ENCODE measurements at regions not wholly inside any gene's neighbourhood (a gene's known extent, or its start where the extent isn't known, plus 50 kb on each side); places are given as distances from the start of the nearest gene placed in this dataset.

DNA sequence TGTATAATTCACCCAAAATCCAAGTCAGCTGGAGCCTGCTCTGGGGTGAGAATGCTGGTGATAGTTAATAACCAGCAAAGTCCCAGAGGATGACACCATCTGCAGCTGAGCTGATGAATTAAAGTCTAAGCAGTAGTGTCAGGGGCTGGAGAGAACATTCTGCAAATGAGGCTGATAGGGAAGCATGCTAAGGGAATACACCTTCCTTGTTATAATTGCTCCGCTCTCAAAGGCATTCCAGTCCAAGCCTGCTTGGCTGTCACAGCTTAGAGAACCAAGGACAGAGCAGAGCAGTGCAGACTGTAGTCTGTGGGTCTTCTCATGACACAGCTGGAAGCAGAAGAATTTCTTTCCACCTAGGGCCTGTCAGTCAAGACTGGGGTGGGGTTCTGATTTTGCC, 283.1 kb downstream of the SIPA1L2 start:
- TF ChIP-seq, protein P1, sequence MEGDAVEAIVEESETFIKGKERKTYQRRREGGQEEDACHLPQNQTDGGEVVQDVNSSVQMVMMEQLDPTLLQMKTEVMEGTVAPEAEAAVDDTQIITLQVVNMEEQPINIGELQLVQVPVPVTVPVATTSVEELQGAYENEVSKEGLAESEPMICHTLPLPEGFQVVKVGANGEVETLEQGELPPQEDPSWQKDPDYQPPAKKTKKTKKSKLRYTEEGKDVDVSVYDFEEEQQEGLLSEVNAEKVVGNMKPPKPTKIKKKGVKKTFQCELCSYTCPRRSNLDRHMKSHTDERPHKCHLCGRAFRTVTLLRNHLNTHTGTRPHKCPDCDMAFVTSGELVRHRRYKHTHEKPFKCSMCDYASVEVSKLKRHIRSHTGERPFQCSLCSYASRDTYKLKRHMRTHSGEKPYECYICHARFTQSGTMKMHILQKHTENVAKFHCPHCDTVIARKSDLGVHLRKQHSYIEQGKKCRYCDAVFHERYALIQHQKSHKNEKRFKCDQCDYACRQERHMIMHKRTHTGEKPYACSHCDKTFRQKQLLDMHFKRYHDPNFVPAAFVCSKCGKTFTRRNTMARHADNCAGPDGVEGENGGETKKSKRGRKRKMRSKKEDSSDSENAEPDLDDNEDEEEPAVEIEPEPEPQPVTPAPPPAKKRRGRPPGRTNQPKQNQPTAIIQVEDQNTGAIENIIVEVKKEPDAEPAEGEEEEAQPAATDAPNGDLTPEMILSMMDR (IDR thresholded peaks at IDR 0.05; ENCODE audit: extremely low read depth in 1 of 2, insufficient read depth in 1 of 2, low read depth in 1 of 2, low read length in 2 of 2): no peak
- no peak for TF ChIP-seq POLR2A (IDR thresholded peaks at IDR 0.05; ENCODE audit: low read depth, low read length)
- TF ChIP-seq EZH2 (IDR thresholded peaks at IDR 0.05; ENCODE audit: borderline replicate concordance, low read depth, low read length, severe bottlenecking): no peak
- TF ChIP-seq, protein P2, sequence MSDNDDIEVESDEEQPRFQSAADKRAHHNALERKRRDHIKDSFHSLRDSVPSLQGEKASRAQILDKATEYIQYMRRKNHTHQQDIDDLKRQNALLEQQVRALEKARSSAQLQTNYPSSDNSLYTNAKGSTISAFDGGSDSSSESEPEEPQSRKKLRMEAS (IDR thresholded peaks at IDR 0.05; ENCODE audit: insufficient read depth, insufficient read length): no peak
- no peak for TF ChIP-seq FOS (IDR thresholded peaks at IDR 0.05; ENCODE audit: borderline replicate concordance, insufficient read depth, low read length)
- no peak for TF ChIP-seq GATA2 (IDR thresholded peaks at IDR 0.05; ENCODE audit: insufficient read depth, insufficient read length, low read depth, low read length)
- no peak for TF ChIP-seq MYC (IDR thresholded peaks at IDR 0.05; ENCODE audit: low read depth, low read length)

All from endothelial cell of umbilical vein (primary cell).